GM18508 (cell line): ENCODE measurements at regions not wholly inside any gene's neighbourhood (a gene's known extent, or its start where the extent isn't known, plus 50 kb on each side); places are given as distances from the start of the nearest gene placed in this dataset.
"Not testable (repeated sequence)": the region's sequence is repeated elsewhere in the genome, so short reads cannot be mapped to it uniquely, and the experiment has no call there.

ENCODE experiments used
- ATAC-seq: cut with Tn5 transposase; IDR thresholded peaks from one replicate; pipeline ENCODE4 v1.9.1; 2021; ENCODE audit warnings: moderate number of reproducible peaks; ENCODE audit not compliant: insufficient read depth, unreplicated experiment

GRCh38 chr7:68610701-68611100 is 987.6 kb upstream of the AUTS2 start:
- ATAC-seq: no peak

- no peak for ATAC-seq
These were observed 984.9 kb upstream of the AUTS2 start for GRCh38 chr7:68613405-68613804.

- ATAC-seq: no peak
These were observed 984.4 kb upstream of the AUTS2 start for GRCh38 chr7:68613897-68614296.

GRCh38 chr7:68619526-68619925 is 978.7 kb upstream of the AUTS2 start:
- no peak for ATAC-seq

- no peak for ATAC-seq
These were observed 975.8 kb upstream of the AUTS2 start for GRCh38 chr7:68622500-68622899.

- ATAC-seq: no peak
These were observed 975.2 kb upstream of the AUTS2 start for GRCh38 chr7:68623030-68623429.

GRCh38 chr7:68627247-68627864 is 970.9 kb upstream of the AUTS2 start:
- no peak for ATAC-seq

- not testable (repeated sequence) for ATAC-seq
These were observed 967.4 kb upstream of the AUTS2 start for GRCh38 chr7:68630914-68631313.

GRCh38 chr7:68640103-68640502 is 958.2 kb upstream of the AUTS2 start:
- ATAC-seq: no peak

- no peak for ATAC-seq
These were observed 955.5 kb upstream of the AUTS2 start for GRCh38 chr7:68642727-68643126.

- ATAC-seq: no peak
These were observed 934.9 kb upstream of the AUTS2 start for GRCh38 chr7:68663392-68663791.

- no peak for ATAC-seq
These were observed 927.2 kb upstream of the AUTS2 start for GRCh38 chr7:68671046-68671445.

GRCh38 chr7:68671671-68672070 is 926.6 kb upstream of the AUTS2 start:
- ATAC-seq: no peak

GRCh38 chr7:68674826-68675225 is 923.4 kb upstream of the AUTS2 start:
- ATAC-seq: no peak

- ATAC-seq: no peak
These were observed 921.3 kb upstream of the AUTS2 start for GRCh38 chr7:68676813-68677535.

GRCh38 chr7:68678196-68678595 is 920.1 kb upstream of the AUTS2 start:
- no peak for ATAC-seq

GRCh38 chr7:68679459-68680234 is 918.6 kb upstream of the AUTS2 start:
- no peak for ATAC-seq

- ATAC-seq: no peak
These were observed 917.9 kb upstream of the AUTS2 start for GRCh38 chr7:68680235-68680872.

GRCh38 chr7:68682910-68683309 is 915.4 kb upstream of the AUTS2 start:
- ATAC-seq: no peak

GRCh38 chr7:68684246-68684839 is 913.9 kb upstream of the AUTS2 start:
- ATAC-seq: no peak

- no peak for ATAC-seq
These were observed 913.3 kb upstream of the AUTS2 start for GRCh38 chr7:68684996-68685395.
